Lower leg skin (tissue), 3 donors: ENCODE measurements at regions not wholly inside any gene's neighbourhood (a gene's known extent, or its start where the extent isn't known, plus 50 kb on each side); places are given as distances from the start of the nearest gene placed in this dataset.

Experiments used
- POLR2A ChIP-seq, 2 donors: fragments of 450-650 bp; IDR thresholded peaks; one replicate each; pipeline ENCODE4 v1.6.1; 2016 to 2017; ENCODE audit warnings: antibody characterized with exemption in 2 of 2, mild to moderate bottlenecking in 1 of 2, moderate library complexity in 1 of 2
- TF ChIP-seq, protein P1 (sequence below), 3 donors: fragments of 450-650 bp; IDR thresholded peaks; one replicate each; pipeline ENCODE4 v1.5.1; 2016; ENCODE audit warnings: antibody characterized with exemption in 3 of 3, mild to moderate bottlenecking in 3 of 3, moderate library complexity in 2 of 3

DNA sequence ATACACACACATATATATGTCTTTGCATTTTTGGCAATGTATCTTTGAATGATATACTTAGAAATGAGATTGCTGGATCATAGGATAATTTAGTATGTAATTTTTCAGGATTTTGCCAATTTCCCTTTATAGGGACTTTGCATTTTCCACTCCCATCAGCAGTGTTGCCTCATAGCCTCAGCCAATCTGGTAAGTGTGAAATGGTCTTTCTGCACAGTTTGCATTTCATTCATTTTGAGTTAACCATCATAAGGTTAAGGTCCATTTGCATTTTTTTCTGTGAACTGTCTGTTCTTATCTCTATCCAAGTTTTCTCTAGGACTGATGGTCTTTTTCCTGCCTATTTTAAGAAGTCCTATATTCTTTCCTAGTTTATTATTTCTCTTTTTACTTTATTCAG is 474.8 kb downstream of the ZNF674 start:
- TF ChIP-seq, protein P1, sequence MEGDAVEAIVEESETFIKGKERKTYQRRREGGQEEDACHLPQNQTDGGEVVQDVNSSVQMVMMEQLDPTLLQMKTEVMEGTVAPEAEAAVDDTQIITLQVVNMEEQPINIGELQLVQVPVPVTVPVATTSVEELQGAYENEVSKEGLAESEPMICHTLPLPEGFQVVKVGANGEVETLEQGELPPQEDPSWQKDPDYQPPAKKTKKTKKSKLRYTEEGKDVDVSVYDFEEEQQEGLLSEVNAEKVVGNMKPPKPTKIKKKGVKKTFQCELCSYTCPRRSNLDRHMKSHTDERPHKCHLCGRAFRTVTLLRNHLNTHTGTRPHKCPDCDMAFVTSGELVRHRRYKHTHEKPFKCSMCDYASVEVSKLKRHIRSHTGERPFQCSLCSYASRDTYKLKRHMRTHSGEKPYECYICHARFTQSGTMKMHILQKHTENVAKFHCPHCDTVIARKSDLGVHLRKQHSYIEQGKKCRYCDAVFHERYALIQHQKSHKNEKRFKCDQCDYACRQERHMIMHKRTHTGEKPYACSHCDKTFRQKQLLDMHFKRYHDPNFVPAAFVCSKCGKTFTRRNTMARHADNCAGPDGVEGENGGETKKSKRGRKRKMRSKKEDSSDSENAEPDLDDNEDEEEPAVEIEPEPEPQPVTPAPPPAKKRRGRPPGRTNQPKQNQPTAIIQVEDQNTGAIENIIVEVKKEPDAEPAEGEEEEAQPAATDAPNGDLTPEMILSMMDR (IDR thresholded peaks at IDR 0.05), result no peak
- no peak for TF ChIP-seq POLR2A (IDR thresholded peaks at IDR 0.05)
